Liver (tissue), 8 donors: ENCODE measurements at regions not wholly inside any gene's neighbourhood (a gene's known extent, or its start where the extent isn't known, plus 50 kb on each side); places are given as distances from the start of the nearest gene placed in this dataset.

ENCODE experiments used
- DNase-seq: peaks from one replicate; pipeline ENCODE4 v3.0.0-alpha.2; 2017; ENCODE audit warnings: low spot score
- H3K27ac ChIP-seq, 2 donors: one replicate each; pipeline ENCODE4 v1.7.0; 2013; ENCODE audit warnings: inconsistent platforms in 2 of 2, low read length in 2 of 2, control low read depth in 1 of 2, low read depth in 1 of 2, mild to moderate bottlenecking in 1 of 2
- H3K27me3 ChIP-seq, 4 donors: one replicate each; pipeline versions ENCODE4 v1.6.1 to v1.7.0; 2013; ENCODE audit warnings: low read length in 3 of 4, inconsistent platforms in 1 of 4, mild to moderate bottlenecking in 1 of 4, moderate library complexity in 1 of 4; ENCODE audit not compliant: control insufficient read depth in 4 of 4, insufficient read depth in 4 of 4
- H3K36me3 ChIP-seq, 4 donors: one replicate each; pipeline versions ENCODE4 v1.6.1 to v1.7.0; 2013; ENCODE audit warnings: low read length in 3 of 4, mild to moderate bottlenecking in 3 of 4, low read depth in 1 of 4, moderate library complexity in 1 of 4; ENCODE audit not compliant: control insufficient read depth in 4 of 4, insufficient read depth in 3 of 4
- H3K4me1 ChIP-seq, 4 donors: one replicate each; pipeline versions ENCODE4 v1.6.1 to v1.7.0; 2013; ENCODE audit warnings: low read length in 3 of 4, mild to moderate bottlenecking in 3 of 4, moderate library complexity in 1 of 4; ENCODE audit not compliant: control insufficient read depth in 4 of 4, insufficient read depth in 4 of 4
- H3K4me3 ChIP-seq, 3 donors: one replicate each; pipeline versions ENCODE4 v1.6.1 to v1.7.0; 2013; ENCODE audit warnings: low read length in 3 of 3, control low read depth in 1 of 3, low read depth in 1 of 3, mild to moderate bottlenecking in 1 of 3
- H3K9ac ChIP-seq, 2 donors: one replicate each; pipeline ENCODE4 v1.7.0; 2013; ENCODE audit warnings: low read length in 2 of 2, mild to moderate bottlenecking in 2 of 2, moderate library complexity in 2 of 2, control low read depth in 1 of 2, low read depth in 1 of 2
- H3K9me3 ChIP-seq, 4 donors: one replicate each; pipeline versions ENCODE4 v1.6.1 to v1.7.0; 2013; ENCODE audit warnings: low read length in 3 of 4; ENCODE audit not compliant: control insufficient read depth in 4 of 4
- ATF3 ChIP-seq: IDR thresholded peaks from 2 replicates; pipeline ENCODE4 v1.6.1; 2016; ENCODE audit warnings: antibody characterized with exemption
- CTCF ChIP-seq: fragments of 150-350 bp; IDR thresholded peaks from 2 replicates; pipeline ENCODE4 v1.5.1; 2017; ENCODE audit warnings: improper control_type of control experiment, low read depth, low read length; ENCODE audit not compliant: missing input control
- EGR1 ChIP-seq, 2 donors: IDR thresholded peaks; 2 replicates each; pipeline ENCODE4 v1.6.1; 2016 to 2018; ENCODE audit warnings: antibody characterized with exemption in 2 of 2, low read depth in 2 of 2
- FOXA1 ChIP-seq: IDR thresholded peaks from 2 replicates; pipeline ENCODE4 v1.6.1; 2016; ENCODE audit warnings: antibody characterized with exemption
- FOXA2 ChIP-seq: IDR thresholded peaks from 2 replicates; pipeline ENCODE4 v1.6.1; 2016; ENCODE audit warnings: antibody characterized with exemption
- GABPA ChIP-seq, 2 donors: IDR thresholded peaks in 1 of 2; conservative IDR thresholded peaks in 1 of 2; 2 replicates each; pipeline ENCODE4 v1.6.1; 2016; ENCODE audit warnings: antibody characterized with exemption in 2 of 2, mild to moderate bottlenecking in 1 of 2, moderate library complexity in 1 of 2
- HNF4A ChIP-seq, 2 donors: conservative IDR thresholded peaks; 2 replicates each; pipeline ENCODE4 v1.6.1; 2016; ENCODE audit warnings: antibody characterized with exemption in 2 of 2, mild to moderate bottlenecking in 2 of 2
- HNF4G ChIP-seq: IDR thresholded peaks from 2 replicates; pipeline ENCODE4 v1.6.1; 2016; ENCODE audit warnings: antibody characterized with exemption
- JUND ChIP-seq, 2 donors: IDR thresholded peaks; 2 replicates each; pipeline ENCODE4 v1.6.1; 2016; ENCODE audit warnings: antibody characterized with exemption in 2 of 2
- MAX ChIP-seq: IDR thresholded peaks from 2 replicates; pipeline ENCODE4 v1.6.1; 2016; ENCODE audit warnings: antibody characterized with exemption
- NR2F2 ChIP-seq: IDR thresholded peaks from 2 replicates; pipeline ENCODE4 v1.6.1; 2016; ENCODE audit warnings: antibody characterized with exemption
- RAD21 ChIP-seq, 2 donors: IDR thresholded peaks; 2 replicates each; pipeline ENCODE4 v1.6.1; 2016; ENCODE audit warnings: antibody characterized with exemption in 2 of 2, mild to moderate bottlenecking in 2 of 2
- REST ChIP-seq: IDR thresholded peaks from 2 replicates; pipeline ENCODE4 v1.6.1; 2016; ENCODE audit warnings: antibody characterized with exemption, mild to moderate bottlenecking
- RXRA ChIP-seq, 2 donors: IDR thresholded peaks; 2 replicates each; pipeline ENCODE4 v1.6.1; 2017 to 2018; ENCODE audit warnings: antibody characterized with exemption in 2 of 2, mild to moderate bottlenecking in 1 of 2
- TAF1 ChIP-seq: conservative IDR thresholded peaks from 2 replicates; pipeline ENCODE4 v1.6.1; 2016; ENCODE audit warnings: antibody characterized with exemption, mild to moderate bottlenecking
- YY1 ChIP-seq: IDR thresholded peaks from 2 replicates; pipeline ENCODE4 v1.6.1; 2016; ENCODE audit warnings: antibody characterized with exemption, mild to moderate bottlenecking
- ZBTB33 ChIP-seq: IDR thresholded peaks from 2 replicates; pipeline ENCODE4 v1.6.1; 2016; ENCODE audit warnings: antibody characterized with exemption
- WGBS: extraction: QIAGEN DNeasy Blood & Tissue Kit; methylation state at CpG from one replicate; pipeline ENCODE4 v1.1.7; 2013; 5-methylcytosine and 5-hydroxymethylcytosine counted together
- donor health status: healthy.
- donor health status: healthy.
- donor health status: healthy.
- donor health status: healthy.
- donor health status: healthy.

- H3K27ac ChIP-seq: no peak overlapping the region
- WGBS: 97% methylated on average over 5 of the region's 5 CpGs
- TF ChIP-seq GABPA (IDR thresholded peaks at IDR 0.05 in 1 of 2, conservative IDR thresholded peaks at IDR 0.05 in 1 of 2) (no peak), HNF4A (conservative IDR thresholded peaks at IDR 0.05) (no peak), CTCF (no peak), YY1 (no peak), TAF1 (no peak), JUND (IDR thresholded peaks at IDR 0.05) (no peak), ATF3 (no peak), MAX (no peak), EGR1 (IDR thresholded peaks at IDR 0.05; ENCODE audit: low read depth in 2 of 2) (no peak), NR2F2 (no peak), FOXA1 (no peak), REST (no peak), HNF4G (no peak), ZBTB33 (no peak)
- no peaks in the 10 kb centered on the region for H3K4me1 ChIP-seq
- H3K9me3 ChIP-seq: no peaks in the 10 kb centered on the region
- no peak overlapping the region for H3K9ac ChIP-seq
- no peak for DNase-seq
- no peaks in the 10 kb centered on the region for H3K36me3 ChIP-seq
- no peak overlapping the region for H3K4me3 ChIP-seq
- H3K27me3 ChIP-seq: no peaks in the 10 kb centered on the region
Observed at GRCh38 chr15:70209499-70209898, 111.8 kb upstream of the TLE3 start.

- H3K27me3 ChIP-seq: no peaks in the 10 kb centered on the region
- H3K36me3 ChIP-seq: no peaks in the 10 kb centered on the region
- WGBS: 94% methylated on average over 3 of the region's 3 CpGs
- H3K4me1 ChIP-seq: no peaks in the 10 kb centered on the region
- no peak for DNase-seq
- H3K4me3 ChIP-seq: no peak overlapping the region
- no peak overlapping the region for H3K27ac ChIP-seq
- H3K9me3 ChIP-seq: no peaks in the 10 kb centered on the region
- no peak overlapping the region for H3K9ac ChIP-seq
- TF ChIP-seq HNF4G: no peak
- TF ChIP-seq CTCF: no peak
- no peak for TF ChIP-seq HNF4A (conservative IDR thresholded peaks at IDR 0.05)
- TF ChIP-seq RXRA (IDR thresholded peaks at IDR 0.05): no peak
- no peak for TF ChIP-seq EGR1 (IDR thresholded peaks at IDR 0.05; ENCODE audit: low read depth in 2 of 2)
- TF ChIP-seq GABPA (IDR thresholded peaks at IDR 0.05 in 1 of 2, conservative IDR thresholded peaks at IDR 0.05 in 1 of 2): no peak
- no peak for TF ChIP-seq RAD21 (IDR thresholded peaks at IDR 0.05)
- no peak for TF ChIP-seq FOXA2
- TF ChIP-seq REST: no peak
Observed at GRCh38 chr15:70208332-70208731, 110.6 kb upstream of the TLE3 start.
